ENCODE measurements at regions not wholly inside any gene's neighbourhood (a gene's known extent, or its start where the extent isn't known, plus 50 kb on each side); places are given as distances from the start of the nearest gene placed in this dataset.

DNA sequence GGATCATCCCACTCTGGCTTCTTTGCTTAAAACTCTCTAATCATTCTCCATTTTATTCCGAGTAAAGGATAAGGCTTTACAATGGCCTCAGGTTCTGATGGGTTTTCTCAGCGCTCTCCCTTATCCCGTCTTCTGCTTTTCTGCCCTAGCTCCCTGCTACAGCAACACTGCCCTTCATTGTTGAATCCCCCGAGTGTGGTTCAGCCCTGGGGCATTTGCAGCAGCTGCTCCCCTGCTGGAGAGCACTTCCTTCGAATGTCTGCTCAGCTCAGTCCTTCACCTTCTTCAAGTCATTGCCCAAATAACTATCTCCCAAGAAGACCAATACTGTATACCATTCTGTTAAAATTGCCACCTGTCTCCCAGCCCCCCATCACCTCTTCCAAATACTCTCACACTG, 111.8 kb downstream of the TBXT start:
- Histone ChIP-seq H3K9ac (ENCODE audit: low read length in 5 of 5) (no peak overlapping the region), H3K4me3 (ENCODE audit: low read depth in 1 of 5, low read length in 5 of 5) (no peak overlapping the region), H3K4me1 (ENCODE audit: control insufficient read depth in 5 of 5, insufficient read depth in 5 of 5, low read length in 5 of 5) (peaks cover 0 to 5% (median 0%) of the 10 kb centered on the region in 5 donors), H3K9me3 (ENCODE audit: control insufficient read depth in 5 of 5, low read length in 5 of 5) (peaks cover 2 to 19% (median 13%) of the 10 kb centered on the region in 5 donors), H3K36me3 (ENCODE audit: control insufficient read depth in 5 of 5, insufficient read depth in 5 of 5, low read length in 5 of 5) (no peaks in the 10 kb centered on the region), H3K27me3 (ENCODE audit: control insufficient read depth in 5 of 5, insufficient read depth in 4 of 5, low read length in 5 of 5) (no peaks in the 10 kb centered on the region), H3K27ac (ENCODE audit: low read depth, low read length) (no peak overlapping the region)

DNA sequence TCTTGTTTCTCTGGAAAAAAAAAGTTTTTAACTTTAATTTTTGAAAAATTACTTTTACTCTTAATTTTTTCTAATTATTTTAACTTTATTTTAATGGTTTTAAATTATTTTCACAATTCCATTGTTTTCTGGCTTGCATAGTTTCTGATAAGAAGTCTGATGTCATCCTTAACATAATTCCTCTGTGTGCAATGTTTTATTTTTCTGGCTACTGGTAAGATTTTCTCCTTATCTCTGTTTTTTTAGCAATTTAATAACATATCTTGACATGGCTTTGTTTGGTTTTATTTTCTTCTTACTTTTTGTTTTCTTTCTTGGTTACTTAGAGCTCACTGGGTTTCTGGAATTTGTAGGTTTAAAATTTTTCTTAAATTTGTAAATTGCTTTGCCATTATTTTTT, 114.8 kb downstream of the TBXT start:
- H3K36me3 ChIP-seq (ENCODE audit: control insufficient read depth in 5 of 5, insufficient read depth in 5 of 5, low read length in 5 of 5) = no peaks in the 10 kb centered on the region
- H3K4me1 ChIP-seq (ENCODE audit: control insufficient read depth in 5 of 5, insufficient read depth in 5 of 5, low read length in 5 of 5) = peaks cover 0 to 5% (median 0%) of the 10 kb centered on the region in 5 donors
- H3K27ac ChIP-seq (ENCODE audit: low read depth, low read length) = no peak overlapping the region
- H3K9me3 ChIP-seq (ENCODE audit: control insufficient read depth in 5 of 5, low read length in 5 of 5) = peaks cover 2 to 19% (median 13%) of the 10 kb centered on the region in 5 donors
- no peak overlapping the region for H3K4me3 ChIP-seq (ENCODE audit: low read depth in 1 of 5, low read length in 5 of 5)
- H3K9ac ChIP-seq (ENCODE audit: low read length in 5 of 5) = no peak overlapping the region
- H3K27me3 ChIP-seq (ENCODE audit: control insufficient read depth in 5 of 5, insufficient read depth in 4 of 5, low read length in 5 of 5) = no peaks in the 10 kb centered on the region

DNA sequence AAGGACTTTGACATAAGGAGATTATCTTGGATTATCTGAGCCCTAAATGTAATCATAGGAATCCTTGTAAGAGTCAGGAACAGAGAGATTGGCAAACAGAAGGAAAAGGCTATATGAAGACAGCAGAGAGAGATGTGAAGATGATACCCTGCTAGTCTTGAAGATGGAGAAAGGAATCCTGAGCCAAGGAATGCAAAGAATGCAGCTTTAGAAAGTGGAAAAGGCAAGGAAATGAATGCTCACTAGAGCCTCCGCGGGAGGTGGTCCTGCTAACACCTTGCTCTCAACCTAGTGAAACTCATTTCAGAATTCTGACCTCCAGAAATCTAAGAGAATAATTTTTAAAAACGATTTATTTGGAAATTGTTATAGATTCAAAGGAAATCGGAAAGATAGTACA, 117.1 kb downstream of the TBXT start:
- Histone ChIP-seq H3K4me3 (ENCODE audit: low read depth in 1 of 5, low read length in 5 of 5) (no peak overlapping the region), H3K27ac (ENCODE audit: low read depth, low read length) (no peak overlapping the region), H3K27me3 (ENCODE audit: control insufficient read depth in 5 of 5, insufficient read depth in 4 of 5, low read length in 5 of 5) (no peaks in the 10 kb centered on the region), H3K36me3 (ENCODE audit: control insufficient read depth in 5 of 5, insufficient read depth in 5 of 5, low read length in 5 of 5) (no peaks in the 10 kb centered on the region), H3K4me1 (ENCODE audit: control insufficient read depth in 5 of 5, insufficient read depth in 5 of 5, low read length in 5 of 5) (no peaks in the 10 kb centered on the region), H3K9me3 (ENCODE audit: control insufficient read depth in 5 of 5, low read length in 5 of 5) (peaks cover 2 to 19% (median 13%) of the 10 kb centered on the region in 5 donors), H3K9ac (ENCODE audit: low read length in 5 of 5) (no peak overlapping the region)

DNA sequence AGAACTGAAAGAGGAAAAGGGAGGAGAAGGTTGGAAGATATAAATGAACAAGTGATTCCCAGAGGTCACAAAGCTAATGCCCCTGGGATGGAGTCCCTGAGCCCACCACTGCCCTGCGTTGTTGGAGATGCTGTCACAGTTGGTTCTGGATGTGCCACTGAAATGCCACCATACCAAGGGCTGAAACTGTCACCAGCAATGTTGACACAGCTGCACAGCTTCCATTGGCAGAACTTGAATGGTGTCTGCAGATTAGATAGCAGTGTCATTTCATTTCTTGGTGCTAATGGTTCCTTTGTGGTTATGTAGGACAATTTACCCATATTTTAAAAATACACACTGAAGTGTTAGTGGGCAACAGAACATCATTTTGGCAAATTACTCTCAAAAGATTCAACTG, 120.7 kb downstream of the TBXT start:
- H3K9me3 ChIP-seq (ENCODE audit: control insufficient read depth in 5 of 5, low read length in 5 of 5) = peaks cover 0 to 6% (median under 1%) of the 10 kb centered on the region in 5 donors
- H3K9ac ChIP-seq (ENCODE audit: low read length in 5 of 5) = no peak overlapping the region
- H3K36me3 ChIP-seq (ENCODE audit: control insufficient read depth in 5 of 5, insufficient read depth in 5 of 5, low read length in 5 of 5) = no peaks in the 10 kb centered on the region
- no peak overlapping the region for H3K4me3 ChIP-seq (ENCODE audit: low read depth in 1 of 5, low read length in 5 of 5)
- no peak overlapping the region for H3K27ac ChIP-seq (ENCODE audit: low read depth, low read length)
- H3K27me3 ChIP-seq (ENCODE audit: control insufficient read depth in 5 of 5, insufficient read depth in 4 of 5, low read length in 5 of 5) = no peaks in the 10 kb centered on the region
- H3K4me1 ChIP-seq (ENCODE audit: control insufficient read depth in 5 of 5, insufficient read depth in 5 of 5, low read length in 5 of 5) = no peaks in the 10 kb centered on the region

GRCh38 chr6:166046226-166046625, 121.4 kb downstream of the TBXT start:
- H3K4me3 ChIP-seq (ENCODE audit: low read depth in 1 of 5, low read length in 5 of 5) = no peak overlapping the region

GRCh38 chr6:166045860-166046200, 121.8 kb downstream of the TBXT start:
- Histone ChIP-seq H3K9me3 (ENCODE audit: control insufficient read depth in 5 of 5, low read length in 5 of 5) (peaks cover 0 to 3% (median 0%) of the 10 kb centered on the region in 5 donors), H3K9ac (ENCODE audit: low read length in 5 of 5) (no peak overlapping the region), H3K27ac (ENCODE audit: low read depth, low read length) (no peak overlapping the region), H3K27me3 (ENCODE audit: control insufficient read depth in 5 of 5, insufficient read depth in 4 of 5, low read length in 5 of 5) (no peaks in the 10 kb centered on the region), H3K4me1 (ENCODE audit: control insufficient read depth in 5 of 5, insufficient read depth in 5 of 5, low read length in 5 of 5) (peaks cover 0 to 2% (median 0%) of the 10 kb centered on the region in 5 donors), H3K4me3 (ENCODE audit: low read depth in 1 of 5, low read length in 5 of 5) (no peak overlapping the region), H3K36me3 (ENCODE audit: control insufficient read depth in 5 of 5, insufficient read depth in 5 of 5, low read length in 5 of 5) (no peaks in the 10 kb centered on the region)

More at GRCh38 chr6:166046226-166046625, 121.4 kb downstream of the TBXT start:
- H3K4me1 ChIP-seq (ENCODE audit: control insufficient read depth in 5 of 5, insufficient read depth in 5 of 5, low read length in 5 of 5) = peaks cover 0 to 2% (median 0%) of the 10 kb centered on the region in 5 donors
- no peaks in the 10 kb centered on the region for H3K36me3 ChIP-seq (ENCODE audit: control insufficient read depth in 5 of 5, insufficient read depth in 5 of 5, low read length in 5 of 5)
- H3K27me3 ChIP-seq (ENCODE audit: control insufficient read depth in 5 of 5, insufficient read depth in 4 of 5, low read length in 5 of 5) = no peaks in the 10 kb centered on the region
- peaks cover 0 to 3% (median 0%) of the 10 kb centered on the region in 5 donors for H3K9me3 ChIP-seq (ENCODE audit: control insufficient read depth in 5 of 5, low read length in 5 of 5)
- no peak overlapping the region for H3K9ac ChIP-seq (ENCODE audit: low read length in 5 of 5)
- no peak overlapping the region for H3K27ac ChIP-seq (ENCODE audit: low read depth, low read length)

DNA sequence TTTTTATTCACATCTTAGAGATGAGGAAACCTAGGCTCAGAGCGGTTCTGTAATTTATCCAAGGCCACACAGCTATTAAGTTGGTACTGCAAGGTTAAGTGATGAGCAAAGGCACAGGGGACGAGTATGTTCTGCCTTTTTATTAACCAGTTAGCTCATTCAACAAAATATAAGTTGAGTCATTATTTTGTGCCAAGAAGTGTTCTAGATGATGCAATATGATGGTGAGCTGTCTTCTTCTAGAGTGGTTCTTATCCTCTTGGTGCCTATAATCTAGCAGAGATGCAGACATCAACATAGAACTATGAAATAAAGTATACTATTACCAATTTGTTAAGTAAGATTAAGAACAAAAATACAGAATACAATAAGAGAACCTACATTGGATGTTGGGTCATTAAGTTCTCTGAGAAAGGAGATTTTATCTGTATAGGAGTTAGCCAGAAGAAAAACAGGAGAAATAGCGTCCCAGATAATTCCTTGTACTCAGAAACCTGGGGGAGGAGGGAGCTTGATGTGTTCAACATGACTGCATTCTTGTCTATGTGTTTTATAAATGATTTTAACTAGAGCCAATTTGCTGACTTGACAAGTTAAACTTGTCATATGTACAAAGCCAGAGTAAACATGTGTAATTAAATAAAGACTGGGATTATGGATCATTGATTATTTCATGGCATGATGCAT, 122.3 kb downstream of the TBXT start:
- H3K4me1 ChIP-seq (ENCODE audit: control insufficient read depth in 5 of 5, insufficient read depth in 5 of 5, low read length in 5 of 5) = peaks cover 0 to 2% (median 0%) of the 10 kb centered on the region in 5 donors
- H3K9ac ChIP-seq (ENCODE audit: low read length in 5 of 5) = no peak overlapping the region
- H3K27ac ChIP-seq (ENCODE audit: low read depth, low read length) = no peak overlapping the region
- H3K9me3 ChIP-seq (ENCODE audit: control insufficient read depth in 5 of 5, low read length in 5 of 5) = peaks cover 0 to 3% (median 0%) of the 10 kb centered on the region in 5 donors
- H3K27me3 ChIP-seq (ENCODE audit: control insufficient read depth in 5 of 5, insufficient read depth in 4 of 5, low read length in 5 of 5) = no peaks in the 10 kb centered on the region
- H3K4me3 ChIP-seq (ENCODE audit: low read depth in 1 of 5, low read length in 5 of 5) = no peak overlapping the region
- H3K36me3 ChIP-seq (ENCODE audit: control insufficient read depth in 5 of 5, insufficient read depth in 5 of 5, low read length in 5 of 5) = no peaks in the 10 kb centered on the region

DNA sequence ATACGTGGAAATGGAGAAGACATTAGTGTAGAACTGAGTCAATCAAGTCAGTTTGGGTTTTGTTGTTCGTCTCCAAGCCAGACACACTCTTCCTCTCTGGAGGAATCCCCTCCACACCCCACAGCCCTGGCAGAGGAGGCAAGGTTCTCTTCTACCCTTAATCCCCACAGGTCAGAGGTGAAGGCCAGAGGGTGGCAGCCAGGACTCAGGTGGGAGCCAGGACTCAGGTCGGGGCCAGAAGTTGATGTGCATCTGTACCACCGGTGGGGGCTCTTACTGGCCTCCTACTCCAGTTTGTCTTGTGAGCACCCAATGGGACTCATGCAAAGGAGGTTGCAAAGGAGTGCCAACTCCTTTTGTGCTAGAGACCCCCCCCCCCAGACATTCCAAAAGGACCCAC, 126.4 kb downstream of the TBXT start:
- Histone ChIP-seq H3K4me3 (ENCODE audit: low read depth in 1 of 5, low read length in 5 of 5) (no peak overlapping the region), H3K36me3 (ENCODE audit: control insufficient read depth in 5 of 5, insufficient read depth in 5 of 5, low read length in 5 of 5) (no peaks in the 10 kb centered on the region), H3K4me1 (ENCODE audit: control insufficient read depth in 5 of 5, insufficient read depth in 5 of 5, low read length in 5 of 5) (peaks cover 0 to 2% (median 0%) of the 10 kb centered on the region in 5 donors), H3K27ac (ENCODE audit: low read depth, low read length) (no peak overlapping the region), H3K27me3 (ENCODE audit: control insufficient read depth in 5 of 5, insufficient read depth in 4 of 5, low read length in 5 of 5) (no peaks in the 10 kb centered on the region), H3K9me3 (ENCODE audit: control insufficient read depth in 5 of 5, low read length in 5 of 5) (peaks cover 0 to 7% (median 0%) of the 10 kb centered on the region in 5 donors), H3K9ac (ENCODE audit: low read length in 5 of 5) (no peak overlapping the region)

DNA sequence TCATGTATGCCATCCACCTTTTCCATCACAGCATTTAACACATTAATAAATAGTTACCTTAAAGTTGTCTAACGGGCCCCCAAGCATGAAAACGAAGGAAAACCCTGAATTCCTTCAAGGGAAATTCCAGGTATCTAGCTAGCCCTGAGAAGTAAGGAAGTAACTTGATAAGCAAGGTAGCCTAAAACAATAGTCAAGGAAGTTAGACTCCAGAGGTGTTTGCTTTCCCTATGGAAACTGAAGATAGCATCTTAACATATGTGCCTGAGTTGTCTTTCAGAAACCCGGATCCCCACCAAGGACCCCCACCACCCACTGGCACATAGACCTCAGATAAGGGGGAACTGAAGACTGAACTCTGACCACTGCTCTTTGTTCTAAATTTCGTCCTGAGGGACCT, 127.4 kb downstream of the TBXT start:
- Histone ChIP-seq H3K36me3 (ENCODE audit: control insufficient read depth in 5 of 5, insufficient read depth in 5 of 5, low read length in 5 of 5) (no peaks in the 10 kb centered on the region), H3K27ac (ENCODE audit: low read depth, low read length) (no peak overlapping the region), H3K9me3 (ENCODE audit: control insufficient read depth in 5 of 5, low read length in 5 of 5) (peaks cover 0 to 8% (median 0%) of the 10 kb centered on the region in 5 donors), H3K9ac (ENCODE audit: low read length in 5 of 5) (no peak overlapping the region), H3K27me3 (ENCODE audit: control insufficient read depth in 5 of 5, insufficient read depth in 4 of 5, low read length in 5 of 5) (no peaks in the 10 kb centered on the region), H3K4me1 (ENCODE audit: control insufficient read depth in 5 of 5, insufficient read depth in 5 of 5, low read length in 5 of 5) (peaks cover 0 to 2% (median 0%) of the 10 kb centered on the region in 5 donors), H3K4me3 (ENCODE audit: low read depth in 1 of 5, low read length in 5 of 5) (no peak overlapping the region)

DNA sequence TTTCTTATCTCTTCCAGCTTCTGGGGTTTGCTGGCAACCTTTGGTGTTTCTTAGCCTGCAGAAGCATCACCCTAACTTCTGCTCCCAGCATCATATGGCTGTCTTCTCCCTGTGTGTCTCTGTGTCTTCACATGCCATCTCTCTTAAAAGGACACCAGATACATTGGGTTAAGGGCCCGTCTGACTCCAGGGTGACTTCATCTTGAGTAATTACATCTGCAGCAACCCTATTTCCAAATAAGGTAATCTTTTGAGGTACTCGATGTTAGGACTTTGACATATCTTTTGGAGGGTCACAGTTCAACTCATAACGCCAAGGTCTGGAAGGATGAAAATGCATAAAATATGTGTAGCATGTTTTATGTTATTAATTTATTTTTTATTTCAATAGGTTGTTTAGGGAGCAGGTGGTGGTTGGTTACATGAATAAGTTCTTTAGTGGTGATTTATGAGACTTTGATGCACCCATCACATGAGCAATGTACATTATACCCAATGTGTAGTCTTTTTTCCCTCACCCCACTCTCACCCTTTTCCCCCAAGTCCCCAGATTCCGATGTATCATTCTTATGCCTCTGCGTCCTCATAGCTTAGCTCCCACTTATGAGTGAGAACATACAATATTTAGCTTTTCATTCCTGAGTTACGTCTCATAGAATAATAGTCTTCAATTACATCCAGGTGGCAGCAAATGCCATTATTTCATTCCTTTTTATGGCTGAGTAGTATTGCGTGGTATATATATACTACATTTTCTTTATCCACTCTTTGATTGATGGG, 131.1 kb downstream of the TBXT start:
- Histone ChIP-seq H3K4me3 (ENCODE audit: low read depth in 1 of 5, low read length in 5 of 5) (no peak overlapping the region), H3K27ac (ENCODE audit: low read depth, low read length) (no peak overlapping the region), H3K36me3 (ENCODE audit: control insufficient read depth in 5 of 5, insufficient read depth in 5 of 5, low read length in 5 of 5) (no peaks in the 10 kb centered on the region), H3K4me1 (ENCODE audit: control insufficient read depth in 5 of 5, insufficient read depth in 5 of 5, low read length in 5 of 5) (peaks cover 0 to 8% (median 3%) of the 10 kb centered on the region in 5 donors), H3K9ac (ENCODE audit: low read length in 5 of 5) (no peak overlapping the region), H3K27me3 (ENCODE audit: control insufficient read depth in 5 of 5, insufficient read depth in 4 of 5, low read length in 5 of 5) (no peaks in the 10 kb centered on the region), H3K9me3 (ENCODE audit: control insufficient read depth in 5 of 5, low read length in 5 of 5) (peaks cover 0 to 8% (median 0%) of the 10 kb centered on the region in 5 donors)
